ENCODE measurements at regions not wholly inside any gene's neighbourhood (a gene's known extent, or its start where the extent isn't known, plus 50 kb on each side); places are given as distances from the start of the nearest gene placed in this dataset.

DNA sequence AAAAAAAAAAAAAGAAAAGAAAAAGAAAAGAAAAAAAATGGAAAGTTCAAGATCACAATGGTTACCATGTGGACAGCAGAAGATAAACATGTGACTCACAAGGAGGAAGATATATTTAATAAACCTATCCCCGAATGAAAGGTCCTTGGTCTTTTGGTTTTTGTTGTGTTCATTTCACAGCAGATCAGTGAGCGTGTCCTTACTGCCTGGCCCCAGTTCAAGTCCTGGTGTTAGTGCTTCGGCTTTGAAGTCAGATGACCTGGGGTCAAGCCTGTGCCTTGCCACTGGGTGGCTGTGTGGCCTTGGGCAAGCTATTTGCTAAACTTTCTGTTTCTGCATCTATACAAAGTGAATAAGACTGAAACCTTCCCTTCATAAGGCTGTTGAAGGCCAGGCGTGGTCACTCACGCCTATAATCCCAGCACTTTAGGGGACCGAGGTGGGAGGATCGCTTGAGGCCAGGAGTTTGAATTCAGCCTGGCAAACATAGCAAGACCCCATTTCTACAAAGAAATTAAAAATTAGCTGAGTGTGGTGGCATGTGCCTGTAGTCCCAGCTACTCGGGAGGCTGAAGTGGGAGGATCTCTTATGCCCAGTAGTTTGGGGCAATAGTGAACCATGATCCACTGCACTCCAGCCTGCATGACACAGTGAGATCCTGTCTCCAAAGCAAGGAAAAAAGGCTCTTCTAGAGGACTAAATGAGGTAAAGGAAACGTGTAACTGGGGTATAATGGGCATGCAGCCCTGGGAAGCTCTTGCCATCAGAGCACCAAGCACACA lies 94.5 kb upstream of the SPATA31D4 start:
- no peak for DNase-seq (ENCODE audit: low read depth, low spot score)
- Mint-ChIP-seq H3K4me3 (peak overlapping the region; percentile 69), H3K9me3 (peaks cover 3% of the 10 kb centered on the region), H3K27me3 (ENCODE audit: low read depth) (no peaks in the 10 kb centered on the region), H3K27ac (ENCODE audit: unreplicated experiment) (no peak overlapping the region), H3K4me1 (peaks cover 29% of the 10 kb centered on the region), H3K36me3 (ENCODE audit: low read depth) (no peaks in the 10 kb centered on the region)
- TF ChIP-seq, protein P1, sequence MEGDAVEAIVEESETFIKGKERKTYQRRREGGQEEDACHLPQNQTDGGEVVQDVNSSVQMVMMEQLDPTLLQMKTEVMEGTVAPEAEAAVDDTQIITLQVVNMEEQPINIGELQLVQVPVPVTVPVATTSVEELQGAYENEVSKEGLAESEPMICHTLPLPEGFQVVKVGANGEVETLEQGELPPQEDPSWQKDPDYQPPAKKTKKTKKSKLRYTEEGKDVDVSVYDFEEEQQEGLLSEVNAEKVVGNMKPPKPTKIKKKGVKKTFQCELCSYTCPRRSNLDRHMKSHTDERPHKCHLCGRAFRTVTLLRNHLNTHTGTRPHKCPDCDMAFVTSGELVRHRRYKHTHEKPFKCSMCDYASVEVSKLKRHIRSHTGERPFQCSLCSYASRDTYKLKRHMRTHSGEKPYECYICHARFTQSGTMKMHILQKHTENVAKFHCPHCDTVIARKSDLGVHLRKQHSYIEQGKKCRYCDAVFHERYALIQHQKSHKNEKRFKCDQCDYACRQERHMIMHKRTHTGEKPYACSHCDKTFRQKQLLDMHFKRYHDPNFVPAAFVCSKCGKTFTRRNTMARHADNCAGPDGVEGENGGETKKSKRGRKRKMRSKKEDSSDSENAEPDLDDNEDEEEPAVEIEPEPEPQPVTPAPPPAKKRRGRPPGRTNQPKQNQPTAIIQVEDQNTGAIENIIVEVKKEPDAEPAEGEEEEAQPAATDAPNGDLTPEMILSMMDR (conservative IDR thresholded peaks at IDR 0.05) = no peak

DNA sequence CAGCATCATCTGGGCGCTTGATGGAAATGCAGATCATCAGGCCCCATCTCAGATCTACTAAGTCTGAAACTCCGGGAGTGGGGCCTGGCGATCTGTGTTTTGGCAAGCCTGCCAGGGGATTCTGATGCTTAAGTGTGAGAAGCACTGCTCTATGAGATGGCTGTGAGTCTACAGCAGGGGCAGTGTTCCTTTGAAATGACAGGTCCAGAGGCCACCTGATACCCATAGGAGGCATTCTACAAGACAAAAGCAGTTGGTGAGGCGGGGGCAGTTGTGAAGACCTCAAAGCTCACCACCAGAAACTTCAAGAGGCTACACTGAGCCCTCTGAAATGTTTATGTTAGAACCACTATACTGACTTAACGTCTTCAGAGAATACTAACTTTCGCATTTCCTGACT lies 86.9 kb upstream of the SPATA31D4 start:
- H3K9me3 Mint-ChIP-seq = no peaks in the 10 kb centered on the region
- H3K27ac Mint-ChIP-seq (ENCODE audit: unreplicated experiment) = no peak overlapping the region
- H3K4me1 Mint-ChIP-seq = peaks cover 12% of the 10 kb centered on the region
- no peaks in the 10 kb centered on the region for H3K36me3 Mint-ChIP-seq (ENCODE audit: low read depth)
- TF ChIP-seq, protein P1 (conservative IDR thresholded peaks at IDR 0.05) = no peak
- no peak for DNase-seq (ENCODE audit: low read depth, low spot score)
- H3K27me3 Mint-ChIP-seq (ENCODE audit: low read depth) = no peaks in the 10 kb centered on the region
- no peak overlapping the region for H3K4me3 Mint-ChIP-seq

DNA sequence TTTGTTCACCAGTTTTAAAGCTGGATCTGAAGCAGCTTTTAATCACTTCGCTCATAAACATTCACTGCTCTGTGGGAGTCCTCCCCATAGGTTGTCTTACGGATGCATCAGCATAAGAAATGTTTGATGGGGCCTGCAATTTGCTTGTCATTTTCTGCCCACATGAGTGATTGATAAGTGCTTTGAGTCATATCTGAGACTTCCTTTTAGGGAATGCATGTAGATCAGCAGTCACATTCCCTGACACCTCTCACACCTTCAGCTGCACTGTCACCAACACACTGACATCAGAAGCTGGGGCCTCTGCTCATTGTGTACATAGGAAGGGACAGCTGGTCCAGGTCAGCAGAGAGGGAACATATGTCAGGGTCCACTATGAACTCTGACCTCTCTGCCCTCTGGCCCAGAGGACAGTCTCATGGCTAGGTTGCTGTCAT lies 84.1 kb upstream of the SPATA31D4 start:
- TF ChIP-seq, protein P1 (conservative IDR thresholded peaks at IDR 0.05) = no peak

DNA sequence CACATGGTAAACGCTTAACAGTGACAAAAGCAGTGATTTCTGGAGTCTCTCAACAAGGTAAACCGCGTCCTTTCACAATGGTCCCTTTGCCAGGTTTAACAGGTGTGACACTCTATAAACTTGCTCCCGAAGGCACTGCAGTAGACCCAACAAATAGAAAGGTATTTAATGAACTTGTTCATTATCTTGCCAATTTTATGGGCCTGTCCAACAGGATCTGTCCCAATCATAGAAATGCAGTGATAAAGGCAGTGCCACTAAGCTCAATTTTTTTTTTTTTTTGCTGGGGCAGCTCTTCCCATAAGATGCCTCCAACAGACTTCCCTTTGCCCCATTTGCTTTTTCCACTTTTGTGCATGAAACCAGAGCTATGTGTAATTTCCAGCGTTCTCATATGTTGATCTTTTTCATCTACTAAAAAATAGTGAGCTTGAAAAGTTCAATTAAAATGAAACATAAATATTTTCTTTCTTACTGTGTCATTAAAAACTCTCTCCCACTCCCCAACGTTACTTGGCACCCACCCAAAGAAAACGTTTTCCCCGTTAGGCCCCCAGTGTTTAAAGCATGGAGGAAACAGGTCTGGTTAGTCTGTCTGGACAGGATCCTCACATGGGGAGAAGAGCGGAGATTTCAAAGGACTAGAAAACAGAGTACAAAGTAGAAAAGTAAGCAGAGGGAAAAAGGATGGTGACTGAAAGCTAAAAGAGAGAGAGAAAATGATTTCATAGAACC lies 80.9 kb upstream of the SPATA31D4 start:
- no peaks in the 10 kb centered on the region for H3K36me3 Mint-ChIP-seq (ENCODE audit: low read depth)
- TF ChIP-seq, protein P1 (conservative IDR thresholded peaks at IDR 0.05) = no peak
- no peak overlapping the region for H3K27ac Mint-ChIP-seq (ENCODE audit: unreplicated experiment)
- peaks cover 7% of the 10 kb centered on the region for H3K4me1 Mint-ChIP-seq
- no peak overlapping the region for H3K4me3 Mint-ChIP-seq
- no peaks in the 10 kb centered on the region for H3K27me3 Mint-ChIP-seq (ENCODE audit: low read depth)
- no peak for DNase-seq (ENCODE audit: low read depth, low spot score)
- H3K9me3 Mint-ChIP-seq = no peaks in the 10 kb centered on the region

More for the DNA sequence above, 84.1 kb upstream of the SPATA31D4 start:
- no peaks in the 10 kb centered on the region for H3K27me3 Mint-ChIP-seq (ENCODE audit: low read depth)
- DNase-seq (ENCODE audit: low read depth, low spot score) = no peak
- no peak overlapping the region for H3K4me3 Mint-ChIP-seq
- H3K36me3 Mint-ChIP-seq (ENCODE audit: low read depth) = no peaks in the 10 kb centered on the region
- no peaks in the 10 kb centered on the region for H3K9me3 Mint-ChIP-seq
- no peak overlapping the region for H3K27ac Mint-ChIP-seq (ENCODE audit: unreplicated experiment)
- peaks cover 7% of the 10 kb centered on the region for H3K4me1 Mint-ChIP-seq

DNA sequence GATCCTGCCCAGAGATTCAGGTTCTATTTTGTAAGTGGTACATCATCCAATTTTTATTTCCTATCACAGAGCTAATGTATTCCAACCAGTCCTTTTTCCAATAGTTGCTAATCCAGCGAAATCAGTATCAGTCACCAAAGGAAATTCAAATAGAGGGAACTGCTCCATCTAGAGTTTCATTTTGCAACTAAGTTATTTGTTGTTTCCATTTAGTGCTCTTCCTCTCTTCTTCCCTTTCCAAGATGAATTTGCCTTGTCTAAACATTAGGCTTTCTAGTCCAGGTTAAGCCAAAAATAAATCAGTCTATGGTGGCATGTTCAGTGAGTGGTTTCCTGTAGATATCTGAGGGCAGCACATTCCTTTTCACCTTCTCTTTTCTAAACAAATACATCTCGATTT lies 79.8 kb upstream of the SPATA31D4 start:
- H3K27me3 Mint-ChIP-seq (ENCODE audit: low read depth) = no peaks in the 10 kb centered on the region
- H3K4me3 Mint-ChIP-seq = no peak overlapping the region
- TF ChIP-seq, protein P1 (conservative IDR thresholded peaks at IDR 0.05) = peak; percentile 55
- H3K27ac Mint-ChIP-seq (ENCODE audit: unreplicated experiment) = no peak overlapping the region
- H3K4me1 Mint-ChIP-seq = peaks cover 7% of the 10 kb centered on the region
- no peaks in the 10 kb centered on the region for H3K36me3 Mint-ChIP-seq (ENCODE audit: low read depth)
- H3K9me3 Mint-ChIP-seq = no peaks in the 10 kb centered on the region
- DNase-seq (ENCODE audit: low read depth, low spot score) = no peak

All from neural crest cell (in vitro differentiated cells).